Heart right ventricle (tissue), 16 donors: ENCODE measurements at regions not wholly inside any gene's neighbourhood (a gene's known extent, or its start where the extent isn't known, plus 50 kb on each side); places are given as distances from the start of the nearest gene placed in this dataset.

Experiments used
- ATAC-seq, 8 donors: fragments of 200-7000 bp; cut with Tn5 transposase; one replicate each; pipeline ENCODE4 v1.9.1; 2020; ENCODE audit warnings: mild to moderate bottlenecking in 8 of 8, moderate library complexity in 8 of 8, moderate number of reproducible peaks in 1 of 8
- DNase-seq, 2 donors: peaks; one replicate each; pipeline ENCODE4 v3.0.0-alpha.2; 2020
- H3K27ac ChIP-seq, 10 donors: fragments of 200-600 bp; sonication (generic) in 2 of 10; one replicate each; pipeline versions ENCODE4 v1.5.0 to v1.8.0; 2020 to 2022; ENCODE audit warnings: mild to moderate bottlenecking in 3 of 10
- H3K27me3 ChIP-seq, 7 donors: fragments of 200-600 bp; one replicate each; pipeline ENCODE4 v1.8.0; 2021 to 2022; ENCODE audit warnings: mild to moderate bottlenecking in 2 of 7
- H3K36me3 ChIP-seq, 9 donors: fragments of 200-600 bp; sonication (generic) in 1 of 9; one replicate each; pipeline versions ENCODE4 v1.5.0 to v1.8.0; 2020 to 2022; ENCODE audit warnings: mild to moderate bottlenecking in 2 of 9
- H3K4me1 ChIP-seq, 9 donors: fragments of 200-600 bp; sonication (generic) in 1 of 9; one replicate each; pipeline versions ENCODE4 v1.5.0 to v1.8.0; 2020 to 2022; ENCODE audit warnings: mild to moderate bottlenecking in 4 of 9
- H3K4me3 ChIP-seq, 10 donors: fragments of 200-600 bp; sonication (generic) in 2 of 10; one replicate each; pipeline versions ENCODE4 v1.5.0 to v1.8.0; 2020 to 2022; ENCODE audit warnings: mild to moderate bottlenecking in 7 of 10, moderate library complexity in 2 of 10
- H3K9me3 ChIP-seq, 11 donors: fragments of 200-600 bp in 10 of 11; sonication (generic) in 2 of 11; one replicate each; pipeline versions ENCODE4 v1.5.0 to v1.8.0; 2013 to 2022; ENCODE audit warnings: mild to moderate bottlenecking in 2 of 11, control low read depth in 1 of 11, moderate library complexity in 1 of 11
- CTCF ChIP-seq, 9 donors: fragments of 200-600 bp; sonication (generic) in 2 of 9; IDR thresholded peaks; one replicate each; pipeline versions ENCODE4 v1.5.0 to v1.8.0; 2021 to 2022; ENCODE audit warnings: antibody characterized with exemption in 9 of 9, mild to moderate bottlenecking in 5 of 9, moderate library complexity in 1 of 9
- WGBS, 2 donors: extraction: QIAGEN DNeasy Blood & Tissue Kit; methylation state at CpG; one replicate each; pipeline ENCODE4 v1.1.7; 2013; ENCODE audit warnings: inconsistent platforms in 1 of 2; 5-methylcytosine and 5-hydroxymethylcytosine counted together
- intact Hi-C, 10 donors: fragments of 100-400 bp; cut with DNase I; formaldehyde crosslinking; loops; one replicate each; pipeline versions ENCODE4 v1.11.1 to v1.14.2; 2022
- donor health status: Arrhythmogenic right ventricular cardiomyopathy.
- donor health status: ischemic (EF 13 %, LVEDD 7.1; RV severe dilation, severe dysfunction).
- donor health status: healthy with polysubstance abuse.
- donor health status: DM: no; HTN: yes; CAD: no.
- donor health status: DM: no; HTN: no; CAD: no.
- donor health status: ischemic (EF 25% LVEDD 6.9; RV normal size, moderate dysfunction).
- donor health status: ischemic (EF 25% LVEDD 5.7; RV mildly dilated, moderate dysfunction).
- donor health status: healthy.
- donor health status: DM: yes; HTN: yes; CAD: no.
- donor health status: Ischemic cardiomyopathy.
- donor health status: ischemic (EF 35%, LVEDD 5.7; RV mildly dilated, moderate dysfunction).
- donor health status: nonischemic (EF 11% LVEDD 7.7; RV severe dilation, severe dysfunction).
- donor health status: DM: yes; HTN: yes; CAD: no.
- donor health status: PGD.
- donor health status: ischemic (EF 29% LVEDD 5.4; RV normal size, mild dysfunction).
- donor health status: nonischemic (EF 23%, LVEDD 6.1; RV moderate dilation, normal function).

- DNase-seq = no peak
- Histone ChIP-seq H3K4me3 (no peak overlapping the region), H3K9me3 (peaks cover 0 to 11% (median 0%) of the 10 kb centered on the region in 11 donors), H3K27me3 (peaks cover 0 to 3% (median 0%) of the 10 kb centered on the region in 7 donors), H3K27ac (peak overlapping the region in 1 of 10 donors; percentile 2), H3K36me3 (no peaks in the 10 kb centered on the region), H3K4me1 (peaks cover 0 to 7% (median 0%) of the 10 kb centered on the region in 9 donors)
- no peak for ATAC-seq
- intact Hi-C loops = no loop called here
- TF ChIP-seq CTCF (IDR thresholded peaks at IDR 0.05) = no peak
- WGBS, 2 donors = 57 to 63% methylated on average over 3 of the region's 3 CpGs
These were observed 309.2 kb upstream of the TBX3 start for GRCh38 chr12:114993165-114993564.

- Histone ChIP-seq H3K27ac (no peak overlapping the region), H3K4me1 (peaks cover 0 to 7% (median 0%) of the 10 kb centered on the region in 9 donors), H3K27me3 (peaks cover 0 to 3% (median 0%) of the 10 kb centered on the region in 7 donors), H3K4me3 (no peak overlapping the region), H3K36me3 (no peaks in the 10 kb centered on the region), H3K9me3 (peaks cover 0 to 11% (median 0%) of the 10 kb centered on the region in 11 donors)
- no peak for TF ChIP-seq CTCF (IDR thresholded peaks at IDR 0.05)
- no peak for ATAC-seq
- intact Hi-C loops = no loop called here
- WGBS, 2 donors = 62 to 66% methylated on average over 1 of the region's 1 CpG
- no peak for DNase-seq
These were observed 308.5 kb upstream of the TBX3 start for GRCh38 chr12:114992443-114992842.

- Histone ChIP-seq H3K27me3 (peaks cover 0 to 4% (median 0%) of the 10 kb centered on the region in 7 donors), H3K4me1 (peaks cover 0 to 7% (median 0%) of the 10 kb centered on the region in 9 donors), H3K36me3 (no peaks in the 10 kb centered on the region), H3K9me3 (peaks cover 0 to 4% (median 0%) of the 10 kb centered on the region in 11 donors), H3K27ac (no peak overlapping the region), H3K4me3 (no peak overlapping the region)
- 91 to 92% methylated on average over 4 of the region's 4 CpGs for WGBS, 2 donors
- intact Hi-C loops = no loop called here
- DNase-seq (no peak), ATAC-seq (no peak)
- TF ChIP-seq CTCF (IDR thresholded peaks at IDR 0.05) = no peak
These were observed 306.4 kb upstream of the TBX3 start for GRCh38 chr12:114990381-114990780.

GRCh38 chr12:114986849-114987248 is 302.9 kb upstream of the TBX3 start:
- H3K27ac ChIP-seq = no peak overlapping the region
- DNase-seq = no peak
- no peak for TF ChIP-seq CTCF (IDR thresholded peaks at IDR 0.05)
- H3K36me3 ChIP-seq = no peaks in the 10 kb centered on the region
- H3K4me1 ChIP-seq = no peaks in the 10 kb centered on the region
- 91 to 93% methylated on average over 1 of the region's 1 CpG for WGBS, 2 donors
- H3K9me3 ChIP-seq = peaks cover 0 to 10% (median 0%) of the 10 kb centered on the region in 11 donors
- no peak overlapping the region for H3K4me3 ChIP-seq
- intact Hi-C loops = no loop called here
- ATAC-seq = no peak
- peaks cover 0 to 4% (median 0%) of the 10 kb centered on the region in 7 donors for H3K27me3 ChIP-seq
